Left ventricle myocardium inferior (tissue), 1 donor: ENCODE measurements at regions not wholly inside any gene's neighbourhood (a gene's known extent, or its start where the extent isn't known, plus 50 kb on each side); places are given as distances from the start of the nearest gene placed in this dataset.

Experiments used
- DNase-seq: peaks from one replicate; pipeline ENCODE4 v3.0.0-alpha.2; 2020
- H3K27ac ChIP-seq: fragments of 200-600 bp; replicated peaks from 2 replicates; pipeline ENCODE4 v1.8.0; 2021
- H3K27me3 ChIP-seq: fragments of 200-600 bp; 2 replicates; pipeline ENCODE4 v1.8.0; 2021; ENCODE audit warnings: low read depth
- H3K36me3 ChIP-seq: fragments of 200-600 bp; 2 replicates; pipeline ENCODE4 v1.8.0; 2021
- H3K4me1 ChIP-seq: fragments of 200-600 bp; 2 replicates; pipeline ENCODE4 v1.8.0; 2021
- H3K4me3 ChIP-seq: fragments of 200-600 bp; 2 replicates; pipeline ENCODE4 v1.8.0; 2021; ENCODE audit warnings: mild to moderate bottlenecking, moderate library complexity
- H3K9me3 ChIP-seq: fragments of 200-600 bp; replicated peaks from 2 replicates; pipeline ENCODE4 v1.8.0; 2021
- CTCF ChIP-seq: fragments of 200-600 bp; IDR thresholded peaks from 2 replicates; pipeline ENCODE4 v1.8.0; 2021; ENCODE audit warnings: antibody characterized with exemption, mild to moderate bottlenecking, borderline replicate concordance
- intact Hi-C: fragments of 100-400 bp; cut with micrococcal nuclease; formaldehyde crosslinking; loops from one replicate; pipeline ENCODE4 v1.11.0; 2022
- donor health status: DM: no; HTN: yes; CAD: no; lungs with severe emphysema.

- H3K4me1 ChIP-seq = no peaks in the 10 kb centered on the region
- H3K27ac ChIP-seq = no peak overlapping the region
- H3K9me3 ChIP-seq = no peaks in the 10 kb centered on the region
- no peak for TF ChIP-seq CTCF
- no peaks in the 10 kb centered on the region for H3K36me3 ChIP-seq
- H3K4me3 ChIP-seq = no peak overlapping the region
- intact Hi-C loops = no loop called here
- no peak for DNase-seq
- H3K27me3 ChIP-seq = no peaks in the 10 kb centered on the region
Observed at GRCh38 chr2:147614979-147615470, 229.8 kb upstream of the ACVR2A start.

- H3K9me3 ChIP-seq = no peaks in the 10 kb centered on the region
- no peak overlapping the region for H3K4me3 ChIP-seq
- no peaks in the 10 kb centered on the region for H3K27me3 ChIP-seq
- no peaks in the 10 kb centered on the region for H3K36me3 ChIP-seq
- H3K4me1 ChIP-seq = no peaks in the 10 kb centered on the region
- no peak for TF ChIP-seq CTCF
- DNase-seq = no peak
- intact Hi-C loops = no loop called here
- H3K27ac ChIP-seq = no peak overlapping the region
Observed at GRCh38 chr2:147614471-147614870, 230.4 kb upstream of the ACVR2A start.

- no peak for DNase-seq
- no peak overlapping the region for H3K4me3 ChIP-seq
- H3K9me3 ChIP-seq = no peaks in the 10 kb centered on the region
- no peaks in the 10 kb centered on the region for H3K27me3 ChIP-seq
- intact Hi-C loops = no loop called here
- no peak overlapping the region for H3K27ac ChIP-seq
- no peak for TF ChIP-seq CTCF
- H3K36me3 ChIP-seq = no peaks in the 10 kb centered on the region
- no peaks in the 10 kb centered on the region for H3K4me1 ChIP-seq
Observed at GRCh38 chr2:147610496-147611040, 234.3 kb upstream of the ACVR2A start.

- H3K27me3 ChIP-seq = no peaks in the 10 kb centered on the region
- no peak overlapping the region for H3K4me3 ChIP-seq
- H3K27ac ChIP-seq = no peak overlapping the region
- H3K36me3 ChIP-seq = no peaks in the 10 kb centered on the region
- H3K4me1 ChIP-seq = no peaks in the 10 kb centered on the region
- no peak for DNase-seq
- H3K9me3 ChIP-seq = no peaks in the 10 kb centered on the region
- intact Hi-C loops = no loop called here
- TF ChIP-seq CTCF = no peak
Observed at GRCh38 chr2:147609301-147609700, 235.5 kb upstream of the ACVR2A start.

- Histone ChIP-seq H3K4me1 (no peaks in the 10 kb centered on the region), H3K27ac (no peak overlapping the region), H3K36me3 (no peaks in the 10 kb centered on the region), H3K9me3 (no peaks in the 10 kb centered on the region), H3K27me3 (no peaks in the 10 kb centered on the region), H3K4me3 (no peak overlapping the region)
- TF ChIP-seq CTCF = no peak
- intact Hi-C loops = no loop called here
- DNase-seq = no peak
Observed at GRCh38 chr2:147607379-147607778, 237.4 kb upstream of the ACVR2A start.

GRCh38 chr2:147603876-147604275 lies 241.0 kb upstream of the ACVR2A start:
- Histone ChIP-seq H3K4me1 (no peaks in the 10 kb centered on the region), H3K27me3 (no peaks in the 10 kb centered on the region), H3K27ac (no peak overlapping the region), H3K36me3 (no peaks in the 10 kb centered on the region), H3K9me3 (no peaks in the 10 kb centered on the region), H3K4me3 (no peak overlapping the region)
- TF ChIP-seq CTCF = no peak
- intact Hi-C loops = no loop called here
- DNase-seq = no peak
